ENCODE measurements at regions not wholly inside any gene's neighbourhood (a gene's known extent, or its start where the extent isn't known, plus 50 kb on each side); places are given as distances from the start of the nearest gene placed in this dataset.

- H4K20me1 ChIP-seq (ENCODE audit: insufficient read depth, low read length): no peaks in the 10 kb centered on the region
- no peaks in the 10 kb centered on the region for H3K9me2 ChIP-seq (ENCODE audit: low read depth, low read length)
- no peaks in the 10 kb centered on the region for H3K4me1 ChIP-seq (ENCODE audit: insufficient read depth, low read length, severe bottlenecking)
- no peaks in the 10 kb centered on the region for H3K36me3 ChIP-seq (ENCODE audit: insufficient read depth, low read length)
- no peaks in the 10 kb centered on the region for H3F3A ChIP-seq (ENCODE audit: insufficient read depth, low read length)
- H2AFZ ChIP-seq (ENCODE audit: low read length): no peak overlapping the region
- H3K79me2 ChIP-seq (ENCODE audit: insufficient read depth, low read length): no peaks in the 10 kb centered on the region
- H3K4me2 ChIP-seq (ENCODE audit: low read length): no peak overlapping the region
- H3K27me3 ChIP-seq (ENCODE audit: insufficient read depth, low read length): no peaks in the 10 kb centered on the region
- H3K4me3 ChIP-seq (ENCODE audit: low read depth, low read length, poor library complexity, severe bottlenecking): no peak overlapping the region
- H3K9ac ChIP-seq (ENCODE audit: low read length): no peak overlapping the region
- H3K27ac ChIP-seq (ENCODE audit: low read depth, low read length, poor library complexity, severe bottlenecking): no peak overlapping the region
- H3K9me3 ChIP-seq (ENCODE audit: low read length): no peaks in the 10 kb centered on the region
- TF ChIP-seq CTCF (IDR thresholded peaks at IDR 0.05; ENCODE audit: low read length) (no peak), EZH2 (IDR thresholded peaks at IDR 0.05; ENCODE audit: borderline replicate concordance, low read length) (no peak)
These were observed 1043.7 kb downstream of the ADGRL2 start for GRCh38 chr1:82844447-82844846.

- H3K79me2 ChIP-seq (ENCODE audit: insufficient read depth, low read length): no peaks in the 10 kb centered on the region
- H3K4me1 ChIP-seq (ENCODE audit: insufficient read depth, low read length, severe bottlenecking): no peaks in the 10 kb centered on the region
- H3F3A ChIP-seq (ENCODE audit: insufficient read depth, low read length): no peaks in the 10 kb centered on the region
- no peak overlapping the region for H2AFZ ChIP-seq (ENCODE audit: low read length)
- no peak overlapping the region for H3K9ac ChIP-seq (ENCODE audit: low read length)
- no peaks in the 10 kb centered on the region for H3K9me3 ChIP-seq (ENCODE audit: low read length)
- H3K36me3 ChIP-seq (ENCODE audit: insufficient read depth, low read length): no peaks in the 10 kb centered on the region
- H3K4me3 ChIP-seq (ENCODE audit: low read depth, low read length, poor library complexity, severe bottlenecking): no peak overlapping the region
- H3K4me2 ChIP-seq (ENCODE audit: low read length): no peak overlapping the region
- H3K27me3 ChIP-seq (ENCODE audit: insufficient read depth, low read length): no peaks in the 10 kb centered on the region
- H3K27ac ChIP-seq (ENCODE audit: low read depth, low read length, poor library complexity, severe bottlenecking): no peak overlapping the region
- H4K20me1 ChIP-seq (ENCODE audit: insufficient read depth, low read length): no peaks in the 10 kb centered on the region
- no peaks in the 10 kb centered on the region for H3K9me2 ChIP-seq (ENCODE audit: low read depth, low read length)
- TF ChIP-seq CTCF (IDR thresholded peaks at IDR 0.05; ENCODE audit: low read length): no peak
- TF ChIP-seq EZH2 (IDR thresholded peaks at IDR 0.05; ENCODE audit: borderline replicate concordance, low read length): no peak
These were observed 1043.1 kb downstream of the ADGRL2 start for GRCh38 chr1:82843876-82844275.

GRCh38 chr1:82840192-82840591 lies 1039.5 kb downstream of the ADGRL2 start:
- TF ChIP-seq EZH2 (IDR thresholded peaks at IDR 0.05; ENCODE audit: borderline replicate concordance, low read length): no peak
- no peaks in the 10 kb centered on the region for H3K9me3 ChIP-seq (ENCODE audit: low read length)
- H2AFZ ChIP-seq (ENCODE audit: low read length): no peak overlapping the region
- no peaks in the 10 kb centered on the region for H3K9me2 ChIP-seq (ENCODE audit: low read depth, low read length)
- H3K9ac ChIP-seq (ENCODE audit: low read length): no peak overlapping the region
- no peak overlapping the region for H3K4me3 ChIP-seq (ENCODE audit: low read depth, low read length, poor library complexity, severe bottlenecking)
- H3K36me3 ChIP-seq (ENCODE audit: insufficient read depth, low read length): no peaks in the 10 kb centered on the region
- no peaks in the 10 kb centered on the region for H3K27me3 ChIP-seq (ENCODE audit: insufficient read depth, low read length)
- no peak overlapping the region for H3K27ac ChIP-seq (ENCODE audit: low read depth, low read length, poor library complexity, severe bottlenecking)
- no peaks in the 10 kb centered on the region for H4K20me1 ChIP-seq (ENCODE audit: insufficient read depth, low read length)
- no peaks in the 10 kb centered on the region for H3K4me1 ChIP-seq (ENCODE audit: insufficient read depth, low read length, severe bottlenecking)
- no peaks in the 10 kb centered on the region for H3K79me2 ChIP-seq (ENCODE audit: insufficient read depth, low read length)
- H3K4me2 ChIP-seq (ENCODE audit: low read length): no peak overlapping the region
- no peaks in the 10 kb centered on the region for H3F3A ChIP-seq (ENCODE audit: insufficient read depth, low read length)

- TF ChIP-seq CTCF (IDR thresholded peaks at IDR 0.05; ENCODE audit: low read length): no peak
- TF ChIP-seq EZH2 (IDR thresholded peaks at IDR 0.05; ENCODE audit: borderline replicate concordance, low read length): no peak
- H3K4me1 ChIP-seq (ENCODE audit: insufficient read depth, low read length, severe bottlenecking): no peaks in the 10 kb centered on the region
- no peak overlapping the region for H3K4me3 ChIP-seq (ENCODE audit: low read depth, low read length, poor library complexity, severe bottlenecking)
- H3K36me3 ChIP-seq (ENCODE audit: insufficient read depth, low read length): no peaks in the 10 kb centered on the region
- H2AFZ ChIP-seq (ENCODE audit: low read length): no peak overlapping the region
- no peaks in the 10 kb centered on the region for H3K9me2 ChIP-seq (ENCODE audit: low read depth, low read length)
- no peaks in the 10 kb centered on the region for H3K9me3 ChIP-seq (ENCODE audit: low read length)
- no peak overlapping the region for H3K27ac ChIP-seq (ENCODE audit: low read depth, low read length, poor library complexity, severe bottlenecking)
- no peak overlapping the region for H3K4me2 ChIP-seq (ENCODE audit: low read length)
- H4K20me1 ChIP-seq (ENCODE audit: insufficient read depth, low read length): no peaks in the 10 kb centered on the region
- H3K79me2 ChIP-seq (ENCODE audit: insufficient read depth, low read length): no peaks in the 10 kb centered on the region
- H3K9ac ChIP-seq (ENCODE audit: low read length): no peak overlapping the region
- no peaks in the 10 kb centered on the region for H3K27me3 ChIP-seq (ENCODE audit: insufficient read depth, low read length)
- no peaks in the 10 kb centered on the region for H3F3A ChIP-seq (ENCODE audit: insufficient read depth, low read length)
These were observed 1037.2 kb downstream of the ADGRL2 start for GRCh38 chr1:82837766-82838465.
